ENCODE measurements at regions not wholly inside any gene's neighbourhood (a gene's known extent, or its start where the extent isn't known, plus 50 kb on each side); places are given as distances from the start of the nearest gene placed in this dataset.

GRCh38 chr5:142206801-142207200, 98.2 kb downstream of the NDFIP1 start:
- Histone ChIP-seq H3K27ac (ENCODE audit: low read length) (no peak overlapping the region), H3K4me3 (ENCODE audit: low read length) (no peak overlapping the region), H3K4me1 (ENCODE audit: control insufficient read depth, insufficient read depth, low read length) (no peaks in the 10 kb centered on the region), H3K27me3 (ENCODE audit: control insufficient read depth, insufficient read depth, low read length) (no peaks in the 10 kb centered on the region), H3K9me3 (ENCODE audit: control insufficient read depth, insufficient read depth, low read length) (no peaks in the 10 kb centered on the region), H3K36me3 (ENCODE audit: control insufficient read depth, insufficient read depth, low read length) (no peaks in the 10 kb centered on the region)
- H3K9me3 Mint-ChIP-seq = no peaks in the 10 kb centered on the region
- intact Hi-C loops (cut with micrococcal nuclease) = no loop called here
- no peaks in the 10 kb centered on the region for H3K4me1 Mint-ChIP-seq
- TF ChIP-seq CTCF (IDR thresholded peaks at IDR 0.05) = no peak
- no peak for ATAC-seq
- H3K36me3 Mint-ChIP-seq = no peaks in the 10 kb centered on the region
- no peak overlapping the region for H3K4me3 Mint-ChIP-seq
- peaks cover 0 to 10% of the 10 kb centered on the region in 2 donors for H3K27me3 Mint-ChIP-seq (ENCODE audit: low read depth in 2 of 2)
- WGBS (ENCODE audit: insufficient coverage) = 60% methylated on average over 1 of the region's 2 CpGs
- no peak for DNase-seq
- no peak overlapping the region for H3K27ac Mint-ChIP-seq

GRCh38 chr5:142204219-142204618, 95.6 kb downstream of the NDFIP1 start:
- Mint-ChIP-seq H3K27ac (no peak overlapping the region), H3K27me3 (ENCODE audit: low read depth in 2 of 2) (peaks cover 7% of the 10 kb centered on the region in 2 donors), H3K4me1 (no peaks in the 10 kb centered on the region), H3K9me3 (no peaks in the 10 kb centered on the region), H3K36me3 (no peaks in the 10 kb centered on the region), H3K4me3 (no peak overlapping the region)
- Histone ChIP-seq H3K4me3 (ENCODE audit: low read length) (no peak overlapping the region), H3K36me3 (ENCODE audit: control insufficient read depth, insufficient read depth, low read length) (no peaks in the 10 kb centered on the region), H3K27me3 (ENCODE audit: control insufficient read depth, insufficient read depth, low read length) (no peaks in the 10 kb centered on the region), H3K4me1 (ENCODE audit: control insufficient read depth, insufficient read depth, low read length) (no peaks in the 10 kb centered on the region), H3K9me3 (ENCODE audit: control insufficient read depth, insufficient read depth, low read length) (no peaks in the 10 kb centered on the region), H3K27ac (ENCODE audit: low read length) (no peak overlapping the region)
- WGBS (ENCODE audit: insufficient coverage) = 59% methylated on average over 4 of the region's 4 CpGs
- DNase-seq (no peak), ATAC-seq (no peak)
- no peak for TF ChIP-seq CTCF (IDR thresholded peaks at IDR 0.05)
- intact Hi-C loops (cut with micrococcal nuclease) = no loop called here

All from natural killer cell (primary cell).